IMR-90 (cell line): ENCODE measurements at regions not wholly inside any gene's neighbourhood (a gene's known extent, or its start where the extent isn't known, plus 50 kb on each side); places are given as distances from the start of the nearest gene placed in this dataset.

Experiments used
- ATAC-seq: fragments of 200-7000 bp; cut with Tn5 transposase; 2 replicates; pipeline ENCODE4 v1.9.1; 2020; ENCODE audit warnings: low read depth, mild to moderate bottlenecking, moderate library complexity
- BruUV-seq: library from RNA; stranded (reverse); fragments of 400-500 nt; replicated peaks from 2 replicates; lab custom pipeline; 2021; lab: Mats Ljungman, UMichigan
- CTCF ChIA-PET: fragments of 300-600 bp; formaldehyde crosslinking; extraction: SDS; loops from one replicate; lab custom pipeline; 2021; ENCODE audit warnings: antibody characterized with exemption; lab: Yijun Ruan, JAX
- POLR2A ChIA-PET: fragments of 300-600 bp; sonication (Branson Sonifier 250); formaldehyde crosslinking; loops from one replicate; lab custom pipeline; 2022; ENCODE audit warnings: antibody characterized with exemption; ENCODE audit not compliant: unreplicated experiment; lab: Charles Lee
- DNase-seq: peaks from one replicate; pipeline ENCODE4 v3.0.0; 2013
- H2AFZ ChIP-seq: replicated peaks from 2 replicates; pipeline ENCODE3; 2013; ENCODE audit warnings: low read length, mild to moderate bottlenecking; ENCODE audit not compliant: poor library complexity
- H2AK5ac ChIP-seq: 2 replicates; pipeline ENCODE4 v1.6.1; 2013; ENCODE audit warnings: low read depth, low read length, inconsistent platforms
- H2AK9ac ChIP-seq: replicated peaks from 2 replicates; pipeline ENCODE3; 2013; ENCODE audit warnings: mild to moderate bottlenecking, low read depth, low read length, moderate library complexity; ENCODE audit not compliant: poor library complexity
- H2BK120ac ChIP-seq: 2 replicates; pipeline ENCODE4 v1.6.1; 2013; ENCODE audit warnings: low read depth, low read length, inconsistent platforms
- H2BK15ac ChIP-seq: 3 replicates; pipeline ENCODE4 v1.6.1; 2013; ENCODE audit warnings: low read depth, low read length, inconsistent platforms
- H2BK20ac ChIP-seq: 2 replicates; pipeline ENCODE4 v1.6.1; 2013; ENCODE audit warnings: low read depth, mild to moderate bottlenecking, inconsistent platforms, low read length, moderate library complexity
- H2BK5ac ChIP-seq: 2 replicates; pipeline ENCODE4 v1.6.1; 2013; ENCODE audit warnings: mild to moderate bottlenecking, low read depth, low read length, inconsistent platforms; ENCODE audit not compliant: poor library complexity, severe bottlenecking
- H3K14ac ChIP-seq: replicated peaks from 2 replicates; pipeline ENCODE4 v1.6.1; 2013; ENCODE audit warnings: low read depth, low read length, inconsistent platforms
- H3K18ac ChIP-seq: 2 replicates; pipeline ENCODE4 v1.6.1; 2013; ENCODE audit warnings: low read depth, low read length, control low read depth
- H3K23ac ChIP-seq: 2 replicates; pipeline ENCODE4 v1.6.1; 2013; ENCODE audit warnings: low read depth, low read length, inconsistent platforms
- H3K27ac ChIP-seq: 2 replicates; pipeline ENCODE4 v1.5.1; 2013; ENCODE audit warnings: mild to moderate bottlenecking, control low read depth, low read length; ENCODE audit not compliant: insufficient read depth
- H3K27me3 ChIP-seq: 2 replicates; pipeline ENCODE4 v1.6.1; 2013; ENCODE audit warnings: low read length; ENCODE audit not compliant: control insufficient read depth, insufficient read depth
- H3K36me3 ChIP-seq: 2 replicates; pipeline ENCODE4 v1.6.1; 2013; ENCODE audit warnings: low read length, mixed read lengths; ENCODE audit not compliant: control insufficient read depth, insufficient read depth
- H3K4ac ChIP-seq: 2 replicates; pipeline ENCODE4 v1.6.1; 2013; ENCODE audit warnings: low read depth, low read length, inconsistent platforms
- H3K4me1 ChIP-seq: 2 replicates; pipeline ENCODE4 v1.6.1; 2013; ENCODE audit warnings: low read length, mixed read lengths; ENCODE audit not compliant: control insufficient read depth, insufficient read depth
- H3K4me2 ChIP-seq: 2 replicates; pipeline ENCODE4 v1.6.1; 2013; ENCODE audit warnings: low read depth, mild to moderate bottlenecking, control low read depth, low read length, moderate library complexity
- H3K4me3 ChIP-seq: 2 replicates; pipeline ENCODE4 v1.5.1; 2013; ENCODE audit warnings: low read depth, mild to moderate bottlenecking, control low read depth, low read length, moderate library complexity; ENCODE audit not compliant: insufficient read depth
- H3K56ac ChIP-seq: 2 replicates; pipeline ENCODE4 v1.6.1; 2013; ENCODE audit warnings: low read length, inconsistent platforms; ENCODE audit not compliant: insufficient read depth; ENCODE audit errors: extremely low read depth
- H3K79me1 ChIP-seq, 2 experiments: 2 replicates each; pipeline ENCODE4 v1.6.1; 2013; ENCODE audit warnings: low read length in 2 of 2, inconsistent platforms in 1 of 2, low read depth in 1 of 2
- H3K9ac ChIP-seq: 2 replicates; pipeline ENCODE4 v1.6.1; 2013; ENCODE audit warnings: low read depth, low read length, control low read depth
- H3K9me1 ChIP-seq: 2 replicates; pipeline ENCODE4 v1.6.1; 2013; ENCODE audit warnings: low read length, inconsistent platforms; ENCODE audit not compliant: insufficient read depth
- H3K9me3 ChIP-seq: 2 replicates; pipeline ENCODE4 v1.6.1; 2013; ENCODE audit warnings: low read length; ENCODE audit not compliant: control insufficient read depth, insufficient read depth
- H4K20me1 ChIP-seq: 2 replicates; pipeline ENCODE4 v1.6.1; 2013; ENCODE audit warnings: low read length, inconsistent platforms; ENCODE audit not compliant: insufficient read depth
- H4K5ac ChIP-seq: 2 replicates; pipeline ENCODE4 v1.6.1; 2013; ENCODE audit warnings: mild to moderate bottlenecking, low read depth, low read length, control low read depth
- H4K8ac ChIP-seq, 2 experiments: 2 replicates each; pipeline ENCODE4 v1.6.1; 2013; ENCODE audit warnings: low read depth in 2 of 2, low read length in 2 of 2, control low read depth in 1 of 2, inconsistent platforms in 1 of 2
- H4K91ac ChIP-seq: 2 replicates; pipeline ENCODE4 v1.6.1; 2013; ENCODE audit warnings: low read depth, low read length, inconsistent platforms; ENCODE audit not compliant: insufficient read depth
- BHLHE40 ChIP-seq: fragments of 150-350 bp; IDR thresholded peaks from 2 replicates; pipeline ENCODE4 v1.6.1; 2016; ENCODE audit warnings: mild to moderate bottlenecking, low read depth, low read length
- CEBPB ChIP-seq: IDR thresholded peaks from 2 replicates; pipeline ENCODE4 v1.6.1; 2012; ENCODE audit warnings: low read depth, low read length, improper control_type of control experiment
- CHD1 ChIP-seq: IDR thresholded peaks from 2 replicates; pipeline ENCODE4 v1.6.1; 2012; ENCODE audit warnings: low read depth, low read length, improper control_type of control experiment
- FOS ChIP-seq: fragments of 150-350 bp; IDR thresholded peaks from 2 replicates; pipeline ENCODE4 v1.6.1; 2016; ENCODE audit warnings: low read depth, low read length
- MAFK ChIP-seq: IDR thresholded peaks from 2 replicates; pipeline ENCODE4 v1.6.1; 2012; ENCODE audit warnings: low read depth, low read length, improper control_type of control experiment
- MAZ ChIP-seq: IDR thresholded peaks from 2 replicates; pipeline ENCODE4 v1.6.1; 2012; ENCODE audit warnings: low read depth, mild to moderate bottlenecking, low read length, improper control_type of control experiment, moderate library complexity, borderline replicate concordance
- MXI1 ChIP-seq: IDR thresholded peaks from 2 replicates; pipeline ENCODE4 v1.6.1; 2012; ENCODE audit warnings: low read depth, mild to moderate bottlenecking, low read length, moderate library complexity, borderline replicate concordance
- NFE2L2 ChIP-seq: fragments of 150-350 bp; IDR thresholded peaks from 2 replicates; pipeline ENCODE4 v1.6.1; 2016; ENCODE audit warnings: low read depth, mild to moderate bottlenecking, low read length
- POLR2A ChIP-seq: IDR thresholded peaks from 2 replicates; pipeline ENCODE4 v1.6.1; 2012; ENCODE audit warnings: mild to moderate bottlenecking, low read depth, low read length
- RAD21 ChIP-seq: IDR thresholded peaks from 2 replicates; pipeline ENCODE4 v1.6.1; 2012; ENCODE audit warnings: low read length, improper control_type of control experiment
- RCOR1 ChIP-seq: IDR thresholded peaks from 2 replicates; pipeline ENCODE4 v1.6.1; 2012; ENCODE audit warnings: mild to moderate bottlenecking, low read length, improper control_type of control experiment; ENCODE audit not compliant: insufficient replicate concordance
- RFX5 ChIP-seq: IDR thresholded peaks from 2 replicates; pipeline ENCODE4 v1.8.0; 2012; ENCODE audit warnings: low read depth, mild to moderate bottlenecking, low read length, moderate library complexity
- SMC3 ChIP-seq: fragments of 150-350 bp; IDR thresholded peaks from 2 replicates; pipeline ENCODE4 v1.6.1; 2016; ENCODE audit warnings: low read depth, mild to moderate bottlenecking, antibody characterized with exemption, low read length, moderate library complexity
- WGBS, 2 experiments: methylation state at CpG; one replicate each; pipeline versions ENCODE4 v1.1.5 to v1.1.7; 2013; ENCODE audit warnings: missing lambda C conversion rate in 2 of 2; ENCODE audit not compliant: insufficient read length in 1 of 2; ENCODE audit errors: extremely low coverage in 2 of 2; 5-methylcytosine and 5-hydroxymethylcytosine counted together
- dilution Hi-C: fragments of 300-500 bp; cut with HindIII; formaldehyde crosslinking; loops from one replicate; pipeline ENCODE4 v1.14.3; 2018; ENCODE audit warnings: low sequenced_read_pairs; ENCODE audit not compliant: unreplicated experiment
- in situ Hi-C: fragments of 300-500 bp; cut with MboI; formaldehyde crosslinking; loops from 3 replicates; pipeline ENCODE4 v1.14.3; 2019; ENCODE audit warnings: low sequenced_read_pairs, inconsistent platforms, mixed read lengths
- intact Hi-C: fragments of 100-400 bp; cut with micrococcal nuclease; formaldehyde crosslinking; loops from 2 replicates; pipeline ENCODE4 v1.10.0; 2022
- TF ChIP-seq, protein P1 (sequence below): fragments of 150-350 bp; IDR thresholded peaks from 2 replicates; pipeline ENCODE4 v1.6.1; 2017; ENCODE audit warnings: mild to moderate bottlenecking, antibody characterized with exemption, low read length, low read depth
- TF ChIP-seq, protein P2 (sequence below): conservative IDR thresholded peaks from 2 replicates; pipeline ENCODE4 v1.5.1; 2012; ENCODE audit warnings: mild to moderate bottlenecking, low read depth, low read length, improper control_type of control experiment
- TF ChIP-seq, protein P3 (sequence below): fragments of 150-350 bp; IDR thresholded peaks from 2 replicates; pipeline ENCODE4 v1.6.1; 2016; ENCODE audit warnings: low read depth, mild to moderate bottlenecking, low read length, moderate library complexity, borderline replicate concordance

DNA sequence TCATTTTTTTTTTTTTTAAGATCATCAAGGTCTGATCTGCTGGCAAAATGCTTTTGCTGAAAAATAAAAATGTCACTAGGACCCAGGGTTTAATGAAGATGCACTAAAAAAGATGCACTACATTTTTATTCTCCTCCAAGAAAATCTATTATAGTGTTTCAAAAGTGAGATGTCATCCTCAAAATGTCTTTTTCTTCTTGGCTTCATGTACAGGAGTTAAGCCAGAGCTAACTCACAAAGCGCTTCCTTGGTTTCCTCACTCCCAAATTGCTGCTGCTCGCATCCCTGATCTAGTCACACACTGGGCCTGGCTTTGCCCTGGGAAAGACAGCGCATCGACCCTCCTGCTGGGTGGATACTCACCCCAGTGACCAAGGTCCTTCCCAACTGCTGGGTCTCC, 113.4 kb upstream of the CCDC68 start:
- no TSS peak for BruUV-seq
- no peak overlapping the region for H3K9ac ChIP-seq
- no peak overlapping the region for H2BK20ac ChIP-seq
- H3K4me1 ChIP-seq, result no peaks in the 10 kb centered on the region
- ATAC-seq (no peak), DNase-seq (no peak)
- no peak overlapping the region for H2BK5ac ChIP-seq
- in situ Hi-C loops, result no loop called here
- intact Hi-C loops, result no loop called here
- no peaks in the 10 kb centered on the region for H3K9me3 ChIP-seq
- no peak overlapping the region for H2AK9ac ChIP-seq
- H3K9me1 ChIP-seq, result no peaks in the 10 kb centered on the region
- no peaks in the 10 kb centered on the region for H3K36me3 ChIP-seq
- TF ChIP-seq POLR2A (no peak), MAFK (no peak), MXI1 (no peak), FOS (no peak), NFE2L2 (no peak), RFX5 (no peak), RCOR1 (no peak), MAZ (no peak), CEBPB (no peak), SMC3 (no peak), BHLHE40 (no peak), RAD21 (no peak), CHD1 (no peak)
- TF ChIP-seq, protein P1, sequence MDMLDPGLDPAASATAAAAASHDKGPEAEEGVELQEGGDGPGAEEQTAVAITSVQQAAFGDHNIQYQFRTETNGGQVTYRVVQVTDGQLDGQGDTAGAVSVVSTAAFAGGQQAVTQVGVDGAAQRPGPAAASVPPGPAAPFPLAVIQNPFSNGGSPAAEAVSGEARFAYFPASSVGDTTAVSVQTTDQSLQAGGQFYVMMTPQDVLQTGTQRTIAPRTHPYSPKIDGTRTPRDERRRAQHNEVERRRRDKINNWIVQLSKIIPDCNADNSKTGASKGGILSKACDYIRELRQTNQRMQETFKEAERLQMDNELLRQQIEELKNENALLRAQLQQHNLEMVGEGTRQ, result no peak
- TF ChIP-seq, protein P2, sequence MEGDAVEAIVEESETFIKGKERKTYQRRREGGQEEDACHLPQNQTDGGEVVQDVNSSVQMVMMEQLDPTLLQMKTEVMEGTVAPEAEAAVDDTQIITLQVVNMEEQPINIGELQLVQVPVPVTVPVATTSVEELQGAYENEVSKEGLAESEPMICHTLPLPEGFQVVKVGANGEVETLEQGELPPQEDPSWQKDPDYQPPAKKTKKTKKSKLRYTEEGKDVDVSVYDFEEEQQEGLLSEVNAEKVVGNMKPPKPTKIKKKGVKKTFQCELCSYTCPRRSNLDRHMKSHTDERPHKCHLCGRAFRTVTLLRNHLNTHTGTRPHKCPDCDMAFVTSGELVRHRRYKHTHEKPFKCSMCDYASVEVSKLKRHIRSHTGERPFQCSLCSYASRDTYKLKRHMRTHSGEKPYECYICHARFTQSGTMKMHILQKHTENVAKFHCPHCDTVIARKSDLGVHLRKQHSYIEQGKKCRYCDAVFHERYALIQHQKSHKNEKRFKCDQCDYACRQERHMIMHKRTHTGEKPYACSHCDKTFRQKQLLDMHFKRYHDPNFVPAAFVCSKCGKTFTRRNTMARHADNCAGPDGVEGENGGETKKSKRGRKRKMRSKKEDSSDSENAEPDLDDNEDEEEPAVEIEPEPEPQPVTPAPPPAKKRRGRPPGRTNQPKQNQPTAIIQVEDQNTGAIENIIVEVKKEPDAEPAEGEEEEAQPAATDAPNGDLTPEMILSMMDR, result no peak
- TF ChIP-seq, protein P3, sequence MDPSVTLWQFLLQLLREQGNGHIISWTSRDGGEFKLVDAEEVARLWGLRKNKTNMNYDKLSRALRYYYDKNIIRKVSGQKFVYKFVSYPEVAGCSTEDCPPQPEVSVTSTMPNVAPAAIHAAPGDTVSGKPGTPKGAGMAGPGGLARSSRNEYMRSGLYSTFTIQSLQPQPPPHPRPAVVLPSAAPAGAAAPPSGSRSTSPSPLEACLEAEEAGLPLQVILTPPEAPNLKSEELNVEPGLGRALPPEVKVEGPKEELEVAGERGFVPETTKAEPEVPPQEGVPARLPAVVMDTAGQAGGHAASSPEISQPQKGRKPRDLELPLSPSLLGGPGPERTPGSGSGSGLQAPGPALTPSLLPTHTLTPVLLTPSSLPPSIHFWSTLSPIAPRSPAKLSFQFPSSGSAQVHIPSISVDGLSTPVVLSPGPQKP, result no peak
- no peak overlapping the region for H3K18ac ChIP-seq
- H4K91ac ChIP-seq, result no peak overlapping the region
- no peaks in the 10 kb centered on the region for H4K20me1 ChIP-seq
- H4K5ac ChIP-seq, result no peak overlapping the region
- dilution Hi-C loops, result no loop called here
- CTCF ChIA-PET, result no interaction called here
- H3K14ac ChIP-seq, result no peak overlapping the region
- no peaks in the 10 kb centered on the region for H3K79me1 ChIP-seq
- H4K8ac ChIP-seq, result no peak overlapping the region
- 64% methylated on average over 4 of the region's 4 CpGs; no CpG with 5 or more reads in 1 of the 2 experiments for WGBS, 2 experiments
- H3K4me3 ChIP-seq, result no peak overlapping the region
- peaks cover 16% of the 10 kb centered on the region for H3K27me3 ChIP-seq
- no peak overlapping the region for H3K4ac ChIP-seq
- H3K27ac ChIP-seq, result no peak overlapping the region
- no peak overlapping the region for H2AFZ ChIP-seq
- no peak overlapping the region for H3K4me2 ChIP-seq
- no peak overlapping the region for H2BK120ac ChIP-seq
- POLR2A ChIA-PET, result no interaction called here
- no peak overlapping the region for H2BK15ac ChIP-seq
- H3K56ac ChIP-seq, result no peak overlapping the region
- H3K23ac ChIP-seq, result no peak overlapping the region
- no peak overlapping the region for H2AK5ac ChIP-seq
